Liver (tissue), 8 donors: ENCODE measurements at regions not wholly inside any gene's neighbourhood (a gene's known extent, or its start where the extent isn't known, plus 50 kb on each side); places are given as distances from the start of the nearest gene placed in this dataset.

Source experiments
- DNase-seq: peaks from one replicate; pipeline ENCODE4 v3.0.0-alpha.2; 2017; ENCODE audit warnings: low spot score
- H3K27ac ChIP-seq, 2 donors: one replicate each; pipeline ENCODE4 v1.7.0; 2013; ENCODE audit warnings: inconsistent platforms in 2 of 2, low read length in 2 of 2, control low read depth in 1 of 2, low read depth in 1 of 2, mild to moderate bottlenecking in 1 of 2
- H3K27me3 ChIP-seq, 4 donors: one replicate each; pipeline versions ENCODE4 v1.6.1 to v1.7.0; 2013; ENCODE audit warnings: low read length in 3 of 4, inconsistent platforms in 1 of 4, mild to moderate bottlenecking in 1 of 4, moderate library complexity in 1 of 4; ENCODE audit not compliant: control insufficient read depth in 4 of 4, insufficient read depth in 4 of 4
- H3K36me3 ChIP-seq, 4 donors: one replicate each; pipeline versions ENCODE4 v1.6.1 to v1.7.0; 2013; ENCODE audit warnings: low read length in 3 of 4, mild to moderate bottlenecking in 3 of 4, low read depth in 1 of 4, moderate library complexity in 1 of 4; ENCODE audit not compliant: control insufficient read depth in 4 of 4, insufficient read depth in 3 of 4
- H3K4me1 ChIP-seq, 4 donors: one replicate each; pipeline versions ENCODE4 v1.6.1 to v1.7.0; 2013; ENCODE audit warnings: low read length in 3 of 4, mild to moderate bottlenecking in 3 of 4, moderate library complexity in 1 of 4; ENCODE audit not compliant: control insufficient read depth in 4 of 4, insufficient read depth in 4 of 4
- H3K4me3 ChIP-seq, 3 donors: one replicate each; pipeline versions ENCODE4 v1.6.1 to v1.7.0; 2013; ENCODE audit warnings: low read length in 3 of 3, control low read depth in 1 of 3, low read depth in 1 of 3, mild to moderate bottlenecking in 1 of 3
- H3K9ac ChIP-seq, 2 donors: one replicate each; pipeline ENCODE4 v1.7.0; 2013; ENCODE audit warnings: low read length in 2 of 2, mild to moderate bottlenecking in 2 of 2, moderate library complexity in 2 of 2, control low read depth in 1 of 2, low read depth in 1 of 2
- H3K9me3 ChIP-seq, 4 donors: one replicate each; pipeline versions ENCODE4 v1.6.1 to v1.7.0; 2013; ENCODE audit warnings: low read length in 3 of 4; ENCODE audit not compliant: control insufficient read depth in 4 of 4
- EGR1 ChIP-seq, 2 donors: IDR thresholded peaks; 2 replicates each; pipeline ENCODE4 v1.6.1; 2016 to 2018; ENCODE audit warnings: antibody characterized with exemption in 2 of 2, low read depth in 2 of 2
- FOXA1 ChIP-seq: IDR thresholded peaks from 2 replicates; pipeline ENCODE4 v1.6.1; 2016; ENCODE audit warnings: antibody characterized with exemption
- GABPA ChIP-seq, 2 donors: IDR thresholded peaks in 1 of 2; conservative IDR thresholded peaks in 1 of 2; 2 replicates each; pipeline ENCODE4 v1.6.1; 2016; ENCODE audit warnings: antibody characterized with exemption in 2 of 2, mild to moderate bottlenecking in 1 of 2, moderate library complexity in 1 of 2
- HNF4A ChIP-seq, 2 donors: conservative IDR thresholded peaks; 2 replicates each; pipeline ENCODE4 v1.6.1; 2016; ENCODE audit warnings: antibody characterized with exemption in 2 of 2, mild to moderate bottlenecking in 2 of 2
- HNF4G ChIP-seq: IDR thresholded peaks from 2 replicates; pipeline ENCODE4 v1.6.1; 2016; ENCODE audit warnings: antibody characterized with exemption
- NR2F2 ChIP-seq: IDR thresholded peaks from 2 replicates; pipeline ENCODE4 v1.6.1; 2016; ENCODE audit warnings: antibody characterized with exemption
- RXRA ChIP-seq, 2 donors: IDR thresholded peaks; 2 replicates each; pipeline ENCODE4 v1.6.1; 2017 to 2018; ENCODE audit warnings: antibody characterized with exemption in 2 of 2, mild to moderate bottlenecking in 1 of 2
- TAF1 ChIP-seq: conservative IDR thresholded peaks from 2 replicates; pipeline ENCODE4 v1.6.1; 2016; ENCODE audit warnings: antibody characterized with exemption, mild to moderate bottlenecking
- YY1 ChIP-seq: IDR thresholded peaks from 2 replicates; pipeline ENCODE4 v1.6.1; 2016; ENCODE audit warnings: antibody characterized with exemption, mild to moderate bottlenecking
- ZBTB33 ChIP-seq: IDR thresholded peaks from 2 replicates; pipeline ENCODE4 v1.6.1; 2016; ENCODE audit warnings: antibody characterized with exemption
- WGBS: extraction: QIAGEN DNeasy Blood & Tissue Kit; methylation state at CpG from one replicate; pipeline ENCODE4 v1.1.7; 2013; 5-methylcytosine and 5-hydroxymethylcytosine counted together
- TF ChIP-seq, protein P1 (sequence below): fragments of 150-350 bp; IDR thresholded peaks from 2 replicates; pipeline ENCODE4 v1.5.1; 2017; ENCODE audit warnings: improper control_type of control experiment, low read depth, low read length; ENCODE audit not compliant: missing input control
- TF ChIP-seq, protein P2 (sequence below): IDR thresholded peaks from 2 replicates; pipeline ENCODE4 v1.6.1; 2016; ENCODE audit warnings: antibody characterized with exemption, mild to moderate bottlenecking
- donor health status: healthy.
- donor health status: healthy.
- donor health status: healthy.
- donor health status: healthy.
- donor health status: healthy.

GRCh38 chr12:4148418-4149056 is 125.0 kb upstream of the CCND2 start (continued):
- TF ChIP-seq HNF4G (no peak), HNF4A (conservative IDR thresholded peaks at IDR 0.05) (no peak), ZBTB33 (no peak), YY1 (no peak), FOXA1 (no peak), TAF1 (no peak), NR2F2 (no peak), EGR1 (IDR thresholded peaks at IDR 0.05; ENCODE audit: low read depth in 2 of 2) (no peak), RXRA (IDR thresholded peaks at IDR 0.05) (no peak)

- no peaks in the 10 kb centered on the region for H3K36me3 ChIP-seq
- H3K4me1 ChIP-seq: peaks cover 0 to 2% (median 0%) of the 10 kb centered on the region in 4 donors
- H3K4me3 ChIP-seq: no peak overlapping the region
- no peak overlapping the region for H3K9ac ChIP-seq
- no peak for DNase-seq
- peaks cover 0 to 4% (median 1%) of the 10 kb centered on the region in 4 donors for H3K27me3 ChIP-seq
- no peaks in the 10 kb centered on the region for H3K9me3 ChIP-seq
- no peak for TF ChIP-seq YY1
- TF ChIP-seq RXRA (IDR thresholded peaks at IDR 0.05): no peak
- no peak for TF ChIP-seq GABPA (IDR thresholded peaks at IDR 0.05 in 1 of 2, conservative IDR thresholded peaks at IDR 0.05 in 1 of 2)
- TF ChIP-seq, protein P1, sequence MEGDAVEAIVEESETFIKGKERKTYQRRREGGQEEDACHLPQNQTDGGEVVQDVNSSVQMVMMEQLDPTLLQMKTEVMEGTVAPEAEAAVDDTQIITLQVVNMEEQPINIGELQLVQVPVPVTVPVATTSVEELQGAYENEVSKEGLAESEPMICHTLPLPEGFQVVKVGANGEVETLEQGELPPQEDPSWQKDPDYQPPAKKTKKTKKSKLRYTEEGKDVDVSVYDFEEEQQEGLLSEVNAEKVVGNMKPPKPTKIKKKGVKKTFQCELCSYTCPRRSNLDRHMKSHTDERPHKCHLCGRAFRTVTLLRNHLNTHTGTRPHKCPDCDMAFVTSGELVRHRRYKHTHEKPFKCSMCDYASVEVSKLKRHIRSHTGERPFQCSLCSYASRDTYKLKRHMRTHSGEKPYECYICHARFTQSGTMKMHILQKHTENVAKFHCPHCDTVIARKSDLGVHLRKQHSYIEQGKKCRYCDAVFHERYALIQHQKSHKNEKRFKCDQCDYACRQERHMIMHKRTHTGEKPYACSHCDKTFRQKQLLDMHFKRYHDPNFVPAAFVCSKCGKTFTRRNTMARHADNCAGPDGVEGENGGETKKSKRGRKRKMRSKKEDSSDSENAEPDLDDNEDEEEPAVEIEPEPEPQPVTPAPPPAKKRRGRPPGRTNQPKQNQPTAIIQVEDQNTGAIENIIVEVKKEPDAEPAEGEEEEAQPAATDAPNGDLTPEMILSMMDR: no peak
- TF ChIP-seq FOXA1: no peak
- TF ChIP-seq, protein P2, sequence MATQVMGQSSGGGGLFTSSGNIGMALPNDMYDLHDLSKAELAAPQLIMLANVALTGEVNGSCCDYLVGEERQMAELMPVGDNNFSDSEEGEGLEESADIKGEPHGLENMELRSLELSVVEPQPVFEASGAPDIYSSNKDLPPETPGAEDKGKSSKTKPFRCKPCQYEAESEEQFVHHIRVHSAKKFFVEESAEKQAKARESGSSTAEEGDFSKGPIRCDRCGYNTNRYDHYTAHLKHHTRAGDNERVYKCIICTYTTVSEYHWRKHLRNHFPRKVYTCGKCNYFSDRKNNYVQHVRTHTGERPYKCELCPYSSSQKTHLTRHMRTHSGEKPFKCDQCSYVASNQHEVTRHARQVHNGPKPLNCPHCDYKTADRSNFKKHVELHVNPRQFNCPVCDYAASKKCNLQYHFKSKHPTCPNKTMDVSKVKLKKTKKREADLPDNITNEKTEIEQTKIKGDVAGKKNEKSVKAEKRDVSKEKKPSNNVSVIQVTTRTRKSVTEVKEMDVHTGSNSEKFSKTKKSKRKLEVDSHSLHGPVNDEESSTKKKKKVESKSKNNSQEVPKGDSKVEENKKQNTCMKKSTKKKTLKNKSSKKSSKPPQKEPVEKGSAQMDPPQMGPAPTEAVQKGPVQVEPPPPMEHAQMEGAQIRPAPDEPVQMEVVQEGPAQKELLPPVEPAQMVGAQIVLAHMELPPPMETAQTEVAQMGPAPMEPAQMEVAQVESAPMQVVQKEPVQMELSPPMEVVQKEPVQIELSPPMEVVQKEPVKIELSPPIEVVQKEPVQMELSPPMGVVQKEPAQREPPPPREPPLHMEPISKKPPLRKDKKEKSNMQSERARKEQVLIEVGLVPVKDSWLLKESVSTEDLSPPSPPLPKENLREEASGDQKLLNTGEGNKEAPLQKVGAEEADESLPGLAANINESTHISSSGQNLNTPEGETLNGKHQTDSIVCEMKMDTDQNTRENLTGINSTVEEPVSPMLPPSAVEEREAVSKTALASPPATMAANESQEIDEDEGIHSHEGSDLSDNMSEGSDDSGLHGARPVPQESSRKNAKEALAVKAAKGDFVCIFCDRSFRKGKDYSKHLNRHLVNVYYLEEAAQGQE: no peak
- WGBS: 45% methylated on average over 7 of the region's 7 CpGs
- H3K27ac ChIP-seq: no peak overlapping the region
These were observed 126.5 kb upstream of the CCND2 start for GRCh38 chr12:4147031-4147481.
